ES-I3 (cell line): ENCODE measurements at regions not wholly inside any gene's neighbourhood (a gene's known extent, or its start where the extent isn't known, plus 50 kb on each side); places are given as distances from the start of the nearest gene placed in this dataset.

Source experiments
- H3K36me3 ChIP-seq: 2 replicates; pipeline ENCODE4 v1.6.1; 2013; ENCODE audit warnings: mild to moderate bottlenecking, low read length, control low read depth, moderate library complexity; ENCODE audit not compliant: insufficient read depth
- H3K4me1 ChIP-seq: 2 replicates; pipeline ENCODE4 v1.6.1; 2013; ENCODE audit warnings: mild to moderate bottlenecking, control low read depth, low read length; ENCODE audit not compliant: insufficient read depth
- H3K9ac ChIP-seq: 2 replicates; pipeline ENCODE4 v1.6.1; 2013; ENCODE audit warnings: low read depth, mild to moderate bottlenecking, low read length, moderate library complexity
- H3K9me3 ChIP-seq: 2 replicates; pipeline ENCODE4 v1.6.1; 2013; ENCODE audit warnings: mild to moderate bottlenecking, low read length, moderate library complexity; ENCODE audit not compliant: control insufficient read depth, insufficient read depth

DNA sequence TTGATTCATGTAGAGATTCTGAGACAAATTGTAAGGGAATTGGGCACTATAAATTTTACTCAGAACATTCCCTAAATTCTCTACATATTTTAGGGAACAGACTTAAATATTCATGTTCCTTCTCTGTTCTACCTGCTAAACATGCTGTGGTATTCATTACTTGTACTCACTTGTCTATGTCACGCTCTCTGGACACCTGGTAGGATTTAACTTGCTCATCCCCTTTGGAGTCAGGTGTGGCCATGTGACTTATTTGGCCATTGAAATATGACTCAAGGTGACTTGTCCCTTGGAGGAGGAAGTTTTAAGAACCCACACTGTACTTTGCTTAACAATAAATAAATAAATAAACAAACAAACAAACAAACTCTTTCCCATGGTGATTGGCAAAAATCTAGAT, 2258.8 kb upstream of the WWC1 start:
- H3K9me3 ChIP-seq: no peaks in the 10 kb centered on the region

DNA sequence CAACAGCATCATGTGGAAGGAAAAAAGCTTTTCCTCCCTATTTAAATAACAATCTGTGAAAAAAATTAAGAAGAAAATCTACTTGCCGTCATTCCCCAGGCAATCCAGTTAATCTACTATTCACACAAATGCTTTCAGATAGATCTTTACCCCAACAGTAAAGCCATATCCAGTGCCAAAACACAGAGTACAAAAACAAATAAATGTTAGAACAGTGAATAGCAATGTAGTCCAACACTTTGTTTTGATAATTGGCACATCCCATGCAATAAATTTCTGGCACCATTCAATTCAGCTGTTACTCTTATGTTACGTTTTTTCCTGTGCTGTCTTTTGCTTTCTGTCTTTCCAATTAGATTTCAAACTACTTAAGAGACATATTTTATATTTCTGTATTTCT, 2245.5 kb upstream of the WWC1 start:
- no peaks in the 10 kb centered on the region for H3K36me3 ChIP-seq
- no peaks in the 10 kb centered on the region for H3K4me1 ChIP-seq
- H3K9me3 ChIP-seq: no peaks in the 10 kb centered on the region
- no peak overlapping the region for H3K9ac ChIP-seq

More for the DNA sequence above, 2258.8 kb upstream of the WWC1 start:
- Histone ChIP-seq H3K4me1 (no peaks in the 10 kb centered on the region), H3K9ac (no peak overlapping the region), H3K36me3 (no peaks in the 10 kb centered on the region)

DNA sequence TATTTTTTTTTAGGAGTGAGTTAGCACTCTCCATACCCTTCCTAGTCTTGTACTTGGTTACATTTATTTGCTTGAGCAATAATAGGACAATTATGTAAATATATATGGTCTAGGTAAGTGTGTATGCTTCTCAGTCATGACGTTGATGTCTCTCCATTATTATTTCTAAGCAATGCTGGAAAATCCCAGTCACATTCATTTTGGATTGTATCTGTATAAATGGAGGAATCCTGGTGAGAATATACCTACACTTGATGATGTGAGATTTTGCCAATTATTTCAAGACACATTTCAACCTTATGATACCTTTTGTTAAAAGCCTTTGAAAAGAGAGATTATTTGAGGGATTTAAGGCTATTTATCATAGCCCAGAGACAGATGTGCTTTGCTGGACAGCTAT, 2244.5 kb upstream of the WWC1 start:
- Histone ChIP-seq H3K9ac (no peak overlapping the region), H3K36me3 (no peaks in the 10 kb centered on the region), H3K4me1 (no peaks in the 10 kb centered on the region), H3K9me3 (no peaks in the 10 kb centered on the region)

DNA sequence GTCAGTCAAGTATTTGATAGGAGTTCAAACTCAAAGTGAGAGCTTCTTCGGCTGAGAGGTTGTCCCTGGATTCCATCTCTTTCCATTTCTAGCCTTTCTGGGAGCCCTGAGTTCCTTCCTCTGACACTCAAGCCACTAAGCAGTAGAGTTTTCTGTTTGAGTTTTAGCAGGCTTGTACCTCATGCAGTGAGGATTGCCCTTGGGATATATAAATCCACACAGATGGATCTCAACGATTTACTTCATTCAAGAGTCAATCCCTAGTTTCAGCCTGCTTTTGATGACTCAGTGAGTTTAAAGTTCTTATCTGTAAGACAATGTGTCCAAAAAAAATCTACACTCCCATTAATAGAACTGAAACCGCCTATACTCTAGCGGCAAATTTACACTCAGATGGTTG, 2240.9 kb upstream of the WWC1 start:
- no peaks in the 10 kb centered on the region for H3K4me1 ChIP-seq
- no peaks in the 10 kb centered on the region for H3K9me3 ChIP-seq
- H3K9ac ChIP-seq: no peak overlapping the region
- no peaks in the 10 kb centered on the region for H3K36me3 ChIP-seq

DNA sequence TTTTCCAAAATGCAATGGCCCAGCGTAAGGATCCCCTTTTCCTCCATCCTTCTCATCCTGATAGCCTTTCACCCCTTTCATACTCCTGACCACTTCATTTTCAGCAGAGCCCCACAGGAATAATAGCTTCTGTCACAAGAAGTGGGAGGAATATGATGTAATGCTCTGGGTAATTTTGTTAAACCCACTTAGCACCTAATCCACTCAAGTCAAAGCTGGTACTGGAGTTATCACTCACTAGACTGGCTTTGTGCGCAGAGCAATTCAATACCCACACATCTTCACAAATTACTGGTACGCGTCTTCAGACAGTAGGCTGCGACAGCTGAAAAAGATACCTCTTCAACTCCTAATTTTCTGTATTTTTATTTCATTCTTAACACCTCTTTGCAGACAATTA, 2232.8 kb upstream of the WWC1 start:
- Histone ChIP-seq H3K4me1 (no peaks in the 10 kb centered on the region), H3K9me3 (no peaks in the 10 kb centered on the region), H3K36me3 (peaks cover 2% of the 10 kb centered on the region; the same call in 1 of the 2 replicates), H3K9ac (no peak overlapping the region)

DNA sequence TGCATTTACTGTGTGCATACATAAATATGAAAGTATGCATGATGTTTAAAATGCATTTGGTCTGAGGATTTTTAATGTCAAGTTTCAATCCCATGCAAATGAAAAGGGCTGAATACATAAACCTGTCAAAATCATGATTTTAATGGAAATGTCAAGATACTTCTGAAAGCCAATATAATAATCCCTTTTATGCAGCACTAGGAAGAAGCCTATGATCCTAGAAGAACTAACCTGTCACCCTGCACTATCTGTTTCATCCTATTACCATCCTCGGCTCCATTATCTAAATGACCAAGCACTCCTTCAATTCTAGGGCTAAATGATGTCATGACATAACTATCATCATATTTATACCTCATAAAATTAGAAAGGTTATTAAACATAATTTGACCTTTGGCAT, 2229.4 kb upstream of the WWC1 start:
- Histone ChIP-seq H3K9ac (no peak overlapping the region), H3K4me1 (no peaks in the 10 kb centered on the region), H3K36me3 (no peaks in the 10 kb centered on the region), H3K9me3 (no peaks in the 10 kb centered on the region)

DNA sequence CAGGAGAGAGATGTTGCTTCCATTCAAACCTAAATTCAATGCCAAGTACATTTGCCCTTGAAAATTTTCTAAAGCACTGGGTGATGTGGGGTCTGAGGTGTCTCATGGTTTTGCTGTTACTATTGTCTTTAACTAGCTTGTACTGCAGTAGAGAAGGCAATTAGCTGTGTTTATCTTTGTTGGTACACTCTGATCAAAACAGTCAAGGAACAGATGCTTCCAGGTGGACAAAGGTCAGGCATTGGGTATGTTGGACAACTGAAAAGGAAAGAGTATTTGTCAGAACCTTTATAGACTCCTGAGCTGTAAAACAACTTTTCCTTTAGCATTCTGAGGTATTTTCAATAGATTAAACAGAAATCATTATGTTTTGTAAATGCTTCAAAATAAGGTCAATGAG, 2228.7 kb upstream of the WWC1 start:
- no peak overlapping the region for H3K9ac ChIP-seq
- no peaks in the 10 kb centered on the region for H3K9me3 ChIP-seq
- no peaks in the 10 kb centered on the region for H3K4me1 ChIP-seq
- H3K36me3 ChIP-seq: no peaks in the 10 kb centered on the region

DNA sequence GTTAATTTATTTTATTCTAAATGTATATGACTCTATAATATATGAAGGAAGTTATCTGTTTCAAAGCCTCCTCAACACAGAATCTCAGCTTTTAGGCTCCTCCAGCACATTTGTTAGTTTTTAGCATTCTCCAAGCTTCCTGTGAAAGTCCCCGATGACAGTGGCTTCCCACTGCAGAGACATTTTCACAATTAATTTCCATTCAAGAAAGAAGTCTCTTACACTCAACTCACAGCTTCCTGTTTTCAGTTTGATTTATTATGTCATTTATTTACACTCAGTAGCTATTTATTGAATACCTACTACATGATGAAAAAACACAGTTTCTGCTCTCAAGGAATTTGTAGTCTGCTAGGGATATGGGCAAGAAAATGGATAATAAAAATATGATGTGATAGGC, 2228.2 kb upstream of the WWC1 start:
- Histone ChIP-seq H3K4me1 (no peaks in the 10 kb centered on the region), H3K9ac (no peak overlapping the region), H3K36me3 (no peaks in the 10 kb centered on the region), H3K9me3 (no peaks in the 10 kb centered on the region)

DNA sequence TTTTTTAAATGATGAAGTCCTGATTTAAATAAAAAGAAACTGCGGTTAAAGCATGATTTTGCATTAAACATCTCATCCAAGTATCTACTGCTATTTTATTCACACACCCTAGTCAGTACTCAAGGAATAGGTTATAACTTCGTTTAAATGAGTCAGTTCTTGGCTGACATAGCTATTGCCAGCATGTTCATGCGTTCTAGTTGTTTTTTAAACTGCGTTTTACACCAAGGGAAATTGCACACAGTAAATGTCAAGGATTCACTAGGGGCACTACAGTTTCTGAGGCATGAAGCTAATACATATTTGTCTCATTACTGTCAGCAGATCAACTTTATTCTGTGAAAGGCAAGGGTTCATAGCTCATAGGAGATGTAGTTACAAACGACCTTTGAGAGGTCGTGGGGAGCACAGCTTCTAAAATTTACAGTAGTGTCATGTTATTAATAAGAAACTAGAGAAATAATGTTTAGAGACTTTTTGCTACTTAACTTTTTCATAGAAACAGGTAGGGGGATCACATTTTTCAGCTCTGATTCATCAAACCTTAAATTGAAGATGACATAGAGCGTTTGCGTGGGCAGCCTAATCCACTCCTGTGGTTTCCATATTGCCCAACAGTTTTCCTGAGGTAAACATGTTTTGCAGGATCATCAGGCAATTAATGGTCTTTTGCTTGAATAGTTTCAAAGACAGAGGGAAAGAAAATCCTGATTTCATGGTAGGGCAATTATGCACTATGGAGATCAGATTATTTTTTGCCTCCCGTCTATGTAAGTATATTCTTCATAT, 2222.7 kb upstream of the WWC1 start:
- Histone ChIP-seq H3K36me3 (no peaks in the 10 kb centered on the region), H3K4me1 (peaks cover 29% of the 10 kb centered on the region), H3K9ac (no peak overlapping the region), H3K9me3 (no peaks in the 10 kb centered on the region)

DNA sequence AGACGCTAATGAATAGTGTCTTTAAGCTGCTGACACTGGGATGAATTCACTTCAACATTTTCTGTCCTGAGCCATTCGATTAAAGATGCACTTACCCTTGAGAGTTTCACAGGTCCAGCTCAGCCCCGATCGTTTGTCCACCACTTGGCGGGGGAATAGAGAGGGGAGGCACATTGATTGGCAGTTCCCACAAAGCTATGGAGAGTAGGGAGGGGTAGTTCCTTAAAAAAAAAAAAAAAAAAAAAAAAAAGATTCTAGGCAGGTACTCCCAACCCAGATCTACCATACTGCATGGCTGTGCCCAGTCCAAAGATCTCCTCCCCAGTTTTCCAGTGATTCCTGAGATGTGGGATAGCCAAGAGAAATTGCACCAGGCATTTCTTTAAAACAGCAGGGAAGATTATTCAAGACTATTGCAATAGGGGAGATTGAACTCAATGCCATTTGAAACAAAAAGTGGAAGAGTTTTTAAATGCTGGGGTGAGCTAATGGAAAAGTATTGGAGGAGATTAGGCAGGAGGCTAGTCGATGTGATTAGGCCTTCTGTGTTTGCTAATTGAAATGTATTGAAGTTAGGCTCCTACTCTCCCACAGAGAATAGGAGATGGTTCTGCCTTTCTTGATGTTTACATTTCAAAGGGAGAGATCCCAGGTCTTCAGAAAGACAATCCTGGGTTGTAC, 2217.4 kb upstream of the WWC1 start:
- no peaks in the 10 kb centered on the region for H3K9me3 ChIP-seq
- peak overlapping the region; percentile 15 for H3K9ac ChIP-seq

DNA sequence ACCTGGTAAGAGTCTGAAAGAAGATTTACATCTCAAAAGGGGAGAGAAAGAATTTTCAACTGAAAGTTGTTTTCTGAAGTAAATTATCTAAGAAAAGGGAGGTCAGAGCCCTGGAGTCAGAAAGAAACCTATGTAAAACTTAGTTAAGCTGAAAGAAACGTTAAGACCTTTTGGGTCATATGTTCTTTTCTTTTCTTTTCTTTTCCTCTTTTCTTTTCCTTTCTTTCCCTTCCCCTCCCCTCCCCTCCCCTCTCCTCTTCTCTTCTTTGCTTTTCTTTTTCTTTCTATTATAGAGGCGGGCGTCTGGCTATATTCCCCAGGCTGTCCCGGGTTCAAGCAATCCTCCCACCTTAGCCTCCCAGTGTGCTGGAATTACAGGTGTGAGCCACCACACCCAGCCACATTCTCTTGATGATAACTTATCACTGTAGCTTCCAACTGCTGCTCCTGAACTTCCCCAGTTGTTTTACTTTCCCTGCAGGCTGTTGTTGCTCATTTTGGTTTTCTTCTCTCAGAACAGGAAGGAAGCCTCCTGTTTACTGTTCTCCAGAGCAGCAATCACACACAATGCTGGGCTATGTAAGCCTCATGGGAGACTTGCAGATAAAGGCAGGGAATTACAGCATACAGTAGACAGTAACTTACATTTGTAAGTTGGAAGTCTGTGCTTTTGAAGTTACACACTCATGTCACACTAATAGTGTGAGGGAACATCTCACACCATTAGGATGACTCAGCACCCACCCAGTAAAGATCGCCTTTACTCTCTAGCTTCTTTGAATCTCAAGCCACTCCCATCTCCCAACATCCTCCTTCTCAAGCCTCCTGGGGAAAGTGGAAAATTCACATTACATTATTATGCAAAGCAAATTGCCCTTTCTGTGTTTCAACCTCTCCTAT, 2216.6 kb upstream of the WWC1 start:
- Histone ChIP-seq H3K9ac (0 out of 2 replicates have a peak overlapping the region, but pooled peaks have one; percentile 1), H3K4me1 (peaks cover 29% of the 10 kb centered on the region), H3K36me3 (no peaks in the 10 kb centered on the region), H3K9me3 (no peaks in the 10 kb centered on the region)

More for the DNA sequence above, 2217.4 kb upstream of the WWC1 start:
- no peaks in the 10 kb centered on the region for H3K36me3 ChIP-seq
- H3K4me1 ChIP-seq: peaks cover 29% of the 10 kb centered on the region

DNA sequence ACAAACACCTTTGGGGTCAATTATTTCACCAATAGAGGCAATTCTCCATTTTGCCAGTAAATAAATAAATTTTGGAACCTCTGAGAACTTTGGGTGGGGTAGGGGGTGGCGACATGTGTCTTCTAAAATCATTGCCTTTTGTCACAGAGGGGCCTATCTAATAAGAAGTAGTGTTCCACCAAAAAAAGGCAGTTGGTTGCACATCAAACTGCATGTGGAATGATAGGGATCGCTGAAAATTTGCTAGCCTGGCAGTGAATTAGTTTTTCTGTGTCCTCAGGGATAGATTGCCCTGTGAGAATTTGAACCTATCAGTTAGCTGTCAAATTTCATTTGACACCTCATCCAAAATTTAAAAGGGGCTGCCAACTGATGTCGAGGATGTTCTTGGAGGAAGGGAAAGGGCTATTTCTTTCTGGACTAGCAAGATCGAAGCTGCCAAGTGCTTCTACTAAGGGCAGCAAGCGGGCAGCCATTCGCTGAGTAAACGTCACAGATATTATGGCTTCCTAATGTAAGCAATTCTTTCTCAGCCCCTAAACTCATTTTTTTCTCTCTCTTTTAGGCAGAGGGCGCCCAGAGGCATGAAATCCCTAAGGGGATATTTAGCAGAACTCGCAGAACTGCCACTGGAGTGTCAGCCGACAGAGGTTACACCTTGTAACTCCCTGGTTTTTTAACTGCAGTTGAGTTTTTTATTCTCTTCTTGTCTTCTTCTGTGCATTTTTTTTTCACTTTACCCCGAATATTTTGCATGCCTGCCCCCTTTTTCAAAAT, 2208.1 kb upstream of the WWC1 start:
- Histone ChIP-seq H3K36me3 (no peaks in the 10 kb centered on the region), H3K9me3 (no peaks in the 10 kb centered on the region; the same call in 1 of the 2 replicates), H3K4me1 (peaks cover 30% of the 10 kb centered on the region), H3K9ac (no peak overlapping the region)

DNA sequence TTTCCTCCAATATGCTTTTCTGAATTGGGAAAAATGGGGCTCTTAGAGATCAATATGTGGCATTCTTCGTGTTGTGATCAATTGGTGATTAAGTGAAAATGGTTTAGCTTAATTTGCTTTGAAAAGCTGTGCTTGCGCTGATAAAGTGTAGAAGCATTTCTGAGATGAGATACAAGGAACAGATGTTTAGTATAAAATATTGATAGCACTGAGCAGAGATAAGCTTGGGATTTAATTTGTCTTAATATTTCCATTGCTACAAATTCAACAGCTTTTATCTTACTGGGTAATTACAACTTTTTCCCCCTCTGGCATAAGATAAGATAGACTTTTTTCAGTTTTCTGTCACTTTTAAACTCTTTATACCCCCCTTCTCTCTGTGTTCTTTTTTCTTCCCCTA, 2204.9 kb upstream of the WWC1 start:
- Histone ChIP-seq H3K9ac (no peak overlapping the region), H3K4me1 (peaks cover 30% of the 10 kb centered on the region), H3K36me3 (no peaks in the 10 kb centered on the region), H3K9me3 (no peaks in the 10 kb centered on the region; the same call in 1 of the 2 replicates)
